GM06990 (cell line): ENCODE measurements at regions not wholly inside any gene's neighbourhood (a gene's known extent, or its start where the extent isn't known, plus 50 kb on each side); places are given as distances from the start of the nearest gene placed in this dataset.

Experiments
- DNase-seq: peaks from one replicate; pipeline ENCODE4 v3.0.0-alpha.2; 2011; ENCODE audit not compliant: insufficient read length; ENCODE audit errors: extremely low read depth
- H3K27me3 ChIP-seq: replicated peaks from 2 replicates; pipeline ENCODE4 v1.6.0; 2011; ENCODE audit warnings: low read length; ENCODE audit not compliant: control insufficient read depth, insufficient read depth
- H3K36me3 ChIP-seq: 2 replicates; pipeline ENCODE4 v1.5.1; 2011; ENCODE audit warnings: low read length; ENCODE audit not compliant: control insufficient read depth, insufficient read depth
- H3K4me3 ChIP-seq: replicated peaks from 2 replicates; pipeline ENCODE4 v1.5.1; 2011; ENCODE audit warnings: low read depth, mild to moderate bottlenecking, control low read depth, low read length
- TF ChIP-seq, protein P1 (sequence below): IDR thresholded peaks from 2 replicates; pipeline ENCODE4 v1.5.1; 2011; ENCODE audit warnings: low read length, control low read depth, mild to moderate bottlenecking, inconsistent platforms; ENCODE audit not compliant: insufficient read depth, poor library complexity, severe bottlenecking

DNA sequence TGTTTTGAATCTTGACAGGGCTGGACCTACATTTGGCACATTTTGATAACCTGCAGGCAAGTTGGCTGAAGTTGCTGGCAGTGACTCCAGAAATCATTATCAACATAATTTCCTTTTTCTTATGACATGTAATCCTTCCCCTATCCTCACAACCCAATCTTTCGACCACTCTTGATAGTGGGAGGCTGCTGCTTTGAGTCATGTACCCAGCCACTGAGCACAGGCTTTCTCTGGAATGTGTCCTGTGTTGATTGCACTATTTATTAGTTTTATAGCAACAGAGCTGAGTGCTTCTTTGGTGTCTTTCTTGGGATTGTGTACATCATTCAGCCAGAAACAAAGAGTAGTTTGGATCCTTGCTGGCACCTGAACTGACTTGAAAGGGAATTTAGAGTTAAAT lies 183.1 kb upstream of the LEF1 start:
- TF ChIP-seq, protein P1, sequence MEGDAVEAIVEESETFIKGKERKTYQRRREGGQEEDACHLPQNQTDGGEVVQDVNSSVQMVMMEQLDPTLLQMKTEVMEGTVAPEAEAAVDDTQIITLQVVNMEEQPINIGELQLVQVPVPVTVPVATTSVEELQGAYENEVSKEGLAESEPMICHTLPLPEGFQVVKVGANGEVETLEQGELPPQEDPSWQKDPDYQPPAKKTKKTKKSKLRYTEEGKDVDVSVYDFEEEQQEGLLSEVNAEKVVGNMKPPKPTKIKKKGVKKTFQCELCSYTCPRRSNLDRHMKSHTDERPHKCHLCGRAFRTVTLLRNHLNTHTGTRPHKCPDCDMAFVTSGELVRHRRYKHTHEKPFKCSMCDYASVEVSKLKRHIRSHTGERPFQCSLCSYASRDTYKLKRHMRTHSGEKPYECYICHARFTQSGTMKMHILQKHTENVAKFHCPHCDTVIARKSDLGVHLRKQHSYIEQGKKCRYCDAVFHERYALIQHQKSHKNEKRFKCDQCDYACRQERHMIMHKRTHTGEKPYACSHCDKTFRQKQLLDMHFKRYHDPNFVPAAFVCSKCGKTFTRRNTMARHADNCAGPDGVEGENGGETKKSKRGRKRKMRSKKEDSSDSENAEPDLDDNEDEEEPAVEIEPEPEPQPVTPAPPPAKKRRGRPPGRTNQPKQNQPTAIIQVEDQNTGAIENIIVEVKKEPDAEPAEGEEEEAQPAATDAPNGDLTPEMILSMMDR = no peak
- no peaks in the 10 kb centered on the region for H3K27me3 ChIP-seq
- H3K4me3 ChIP-seq = no peak overlapping the region
- no peaks in the 10 kb centered on the region for H3K36me3 ChIP-seq
- no peak for DNase-seq

GRCh38 chr4:108350332-108350731 lies 181.6 kb upstream of the LEF1 start:
- no peak for DNase-seq
- TF ChIP-seq, protein P1 = no peak
- H3K36me3 ChIP-seq = no peaks in the 10 kb centered on the region
- H3K4me3 ChIP-seq = no peak overlapping the region
- no peaks in the 10 kb centered on the region for H3K27me3 ChIP-seq

DNA sequence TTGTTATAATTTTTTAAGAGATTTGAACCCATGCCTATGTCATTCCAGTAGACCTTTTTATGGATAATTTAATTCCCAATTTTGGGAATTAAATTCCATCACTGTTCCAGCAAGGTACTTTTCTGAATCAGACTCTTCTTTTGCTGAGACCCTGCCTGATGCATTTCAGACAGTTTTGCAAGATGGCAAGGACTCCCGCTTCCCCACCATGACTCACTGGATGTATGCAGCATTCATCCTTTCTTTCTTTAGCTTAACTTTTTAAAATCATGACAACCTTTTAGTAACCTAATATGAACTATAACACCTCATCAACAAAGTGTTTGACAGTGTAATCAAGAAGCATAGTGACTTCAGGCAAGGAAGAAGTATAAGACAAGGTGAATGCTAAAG lies 178.1 kb upstream of the LEF1 start:
- DNase-seq = no peak
- TF ChIP-seq, protein P1 = no peak
- Histone ChIP-seq H3K27me3 (no peaks in the 10 kb centered on the region), H3K36me3 (no peaks in the 10 kb centered on the region), H3K4me3 (no peak overlapping the region)

DNA sequence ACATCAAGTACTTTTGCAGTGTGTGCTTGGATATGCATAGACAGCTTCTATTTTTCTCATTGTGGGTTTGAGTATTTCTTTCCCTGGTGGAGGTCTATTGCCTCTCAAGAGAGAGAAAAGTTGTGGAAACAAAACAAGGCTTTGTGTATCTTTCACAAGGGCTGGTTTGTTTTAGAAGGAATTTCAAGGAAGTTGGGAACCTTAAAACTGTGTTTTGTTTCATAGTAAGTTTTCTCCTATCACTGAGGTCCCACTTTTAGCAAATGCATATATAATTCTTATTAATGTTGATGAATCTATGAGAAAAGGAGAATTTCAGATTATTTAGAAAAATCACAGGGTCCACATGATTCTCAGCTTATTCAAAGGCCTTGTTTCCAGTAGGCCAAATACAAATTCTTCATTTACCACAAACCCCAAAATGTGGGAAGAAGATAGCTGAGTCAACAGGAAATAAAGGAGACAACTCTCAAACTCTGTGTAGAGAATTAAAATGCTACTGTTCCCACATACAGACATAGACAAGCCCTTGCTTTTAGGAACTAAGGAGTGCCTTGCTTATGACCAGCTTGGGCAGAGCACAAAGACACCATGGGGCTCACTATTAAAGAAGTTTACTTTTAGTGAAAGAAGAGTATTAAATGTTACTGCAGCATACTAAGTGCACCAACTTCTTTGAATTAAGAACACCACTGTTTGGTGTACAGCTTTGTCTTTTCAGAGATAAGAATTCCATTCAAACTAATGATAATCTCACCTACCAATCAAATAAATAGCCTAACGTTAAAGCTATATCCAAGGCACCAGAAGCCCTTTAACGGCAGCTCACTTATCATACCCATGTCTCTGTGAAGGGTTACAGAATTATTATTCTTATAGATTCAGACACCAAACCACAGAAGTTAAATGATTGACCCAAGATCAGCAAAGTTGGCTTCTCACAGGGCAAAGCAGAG lies 177.4 kb upstream of the LEF1 start:
- no peaks in the 10 kb centered on the region for H3K36me3 ChIP-seq
- H3K27me3 ChIP-seq = no peaks in the 10 kb centered on the region
- DNase-seq = no peak
- no peak overlapping the region for H3K4me3 ChIP-seq
- TF ChIP-seq, protein P1 = no peak

GRCh38 chr4:108342325-108342970 lies 173.7 kb upstream of the LEF1 start:
- H3K27me3 ChIP-seq = no peaks in the 10 kb centered on the region
- DNase-seq = no peak
- no peaks in the 10 kb centered on the region for H3K36me3 ChIP-seq
- TF ChIP-seq, protein P1 = no peak
- no peak overlapping the region for H3K4me3 ChIP-seq
